Peyer's patch (tissue), 4 donors: ENCODE measurements at regions not wholly inside any gene's neighbourhood (a gene's known extent, or its start where the extent isn't known, plus 50 kb on each side); places are given as distances from the start of the nearest gene placed in this dataset.

ENCODE experiments used
- DNase-seq, 3 donors: peaks; one replicate each; pipeline ENCODE4 v3.0.0-alpha.2; 2017 to 2019
- H3K27ac ChIP-seq, 4 donors: fragments of 200-600 bp; sonication (generic); one replicate each; pipeline ENCODE4 v1.5.1; 2016 to 2019
- H3K27me3 ChIP-seq, 2 donors: fragments of 200-600 bp; sonication (generic); one replicate each; pipeline ENCODE4 v1.5.1; 2019
- H3K36me3 ChIP-seq, 3 donors: fragments of 200-600 bp; sonication (generic); one replicate each; pipeline ENCODE4 v1.5.1; 2016 to 2019
- H3K4me1 ChIP-seq, 4 donors: fragments of 200-600 bp; sonication (generic); one replicate each; pipeline ENCODE4 v1.5.1; 2016 to 2019
- H3K4me3 ChIP-seq, 4 donors: fragments of 200-600 bp; sonication (generic); 1 replicate in 3 of 4; 2 replicates in 1 of 4; pipeline ENCODE4 v1.5.1; 2016 to 2019; ENCODE audit warnings: mild to moderate bottlenecking in 1 of 4
- H3K9me3 ChIP-seq, 4 donors: fragments of 200-600 bp; sonication (generic); one replicate each; pipeline ENCODE4 v1.5.1; 2016 to 2019; ENCODE audit warnings: mild to moderate bottlenecking in 1 of 4
- POLR2A ChIP-seq, 2 donors: fragments of 450-650 bp; IDR thresholded peaks; one replicate each; pipeline ENCODE4 v1.5.1; 2017; ENCODE audit warnings: antibody characterized with exemption in 2 of 2, mild to moderate bottlenecking in 2 of 2, moderate library complexity in 2 of 2
- TF ChIP-seq, protein P1 (sequence below), 6 experiments: fragments of 450-650 bp in 4 of 6; fragments of 200-600 bp in 2 of 6; sonication (generic) in 1 of 6; IDR thresholded peaks; one replicate each; pipeline ENCODE4 v1.5.1; 2017 to 2019; ENCODE audit warnings: antibody characterized with exemption in 6 of 6, mild to moderate bottlenecking in 3 of 6, moderate library complexity in 1 of 6

DNA sequence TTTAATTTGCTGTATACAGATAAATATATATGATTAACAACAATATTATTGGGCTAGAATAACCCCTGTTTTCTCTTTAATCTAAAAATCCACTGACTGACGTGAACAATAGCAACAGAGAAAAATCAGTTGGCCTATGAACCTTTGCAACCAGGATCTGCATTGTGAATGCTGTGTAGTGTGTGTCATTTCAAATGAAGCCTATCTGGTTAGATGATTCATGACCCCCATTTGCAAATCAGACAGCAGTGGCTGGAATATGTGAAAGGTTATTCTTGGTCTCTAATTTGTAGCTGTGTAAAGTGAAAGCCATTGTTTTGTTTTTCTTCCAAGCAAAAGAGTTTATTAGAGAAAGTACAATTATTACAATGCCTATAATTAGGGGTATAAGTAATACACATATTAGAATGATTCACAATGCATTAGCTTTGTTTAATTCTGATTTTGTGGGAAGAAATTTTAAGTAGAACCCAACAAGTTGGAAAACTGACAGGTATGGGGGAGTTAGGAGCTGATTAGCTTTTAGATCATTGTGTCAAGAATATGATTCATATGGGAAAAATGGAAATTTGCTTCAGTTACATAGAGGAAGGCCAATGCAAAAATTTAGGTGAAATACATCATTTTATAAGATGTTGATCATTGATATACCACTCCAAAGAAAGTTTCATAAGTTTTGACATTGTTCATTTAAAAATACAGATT is 1362.2 kb upstream of the TMEFF2 start:
- no peak overlapping the region for H3K27ac ChIP-seq
- no peak overlapping the region for H3K4me3 ChIP-seq
- DNase-seq = no peak
- no peaks in the 10 kb centered on the region for H3K27me3 ChIP-seq
- no peaks in the 10 kb centered on the region for H3K9me3 ChIP-seq
- no peaks in the 10 kb centered on the region for H3K4me1 ChIP-seq
- TF ChIP-seq, protein P1, sequence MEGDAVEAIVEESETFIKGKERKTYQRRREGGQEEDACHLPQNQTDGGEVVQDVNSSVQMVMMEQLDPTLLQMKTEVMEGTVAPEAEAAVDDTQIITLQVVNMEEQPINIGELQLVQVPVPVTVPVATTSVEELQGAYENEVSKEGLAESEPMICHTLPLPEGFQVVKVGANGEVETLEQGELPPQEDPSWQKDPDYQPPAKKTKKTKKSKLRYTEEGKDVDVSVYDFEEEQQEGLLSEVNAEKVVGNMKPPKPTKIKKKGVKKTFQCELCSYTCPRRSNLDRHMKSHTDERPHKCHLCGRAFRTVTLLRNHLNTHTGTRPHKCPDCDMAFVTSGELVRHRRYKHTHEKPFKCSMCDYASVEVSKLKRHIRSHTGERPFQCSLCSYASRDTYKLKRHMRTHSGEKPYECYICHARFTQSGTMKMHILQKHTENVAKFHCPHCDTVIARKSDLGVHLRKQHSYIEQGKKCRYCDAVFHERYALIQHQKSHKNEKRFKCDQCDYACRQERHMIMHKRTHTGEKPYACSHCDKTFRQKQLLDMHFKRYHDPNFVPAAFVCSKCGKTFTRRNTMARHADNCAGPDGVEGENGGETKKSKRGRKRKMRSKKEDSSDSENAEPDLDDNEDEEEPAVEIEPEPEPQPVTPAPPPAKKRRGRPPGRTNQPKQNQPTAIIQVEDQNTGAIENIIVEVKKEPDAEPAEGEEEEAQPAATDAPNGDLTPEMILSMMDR (IDR thresholded peaks at IDR 0.05) = no peak
- no peak for TF ChIP-seq POLR2A (IDR thresholded peaks at IDR 0.05)
- no peaks in the 10 kb centered on the region for H3K36me3 ChIP-seq

DNA sequence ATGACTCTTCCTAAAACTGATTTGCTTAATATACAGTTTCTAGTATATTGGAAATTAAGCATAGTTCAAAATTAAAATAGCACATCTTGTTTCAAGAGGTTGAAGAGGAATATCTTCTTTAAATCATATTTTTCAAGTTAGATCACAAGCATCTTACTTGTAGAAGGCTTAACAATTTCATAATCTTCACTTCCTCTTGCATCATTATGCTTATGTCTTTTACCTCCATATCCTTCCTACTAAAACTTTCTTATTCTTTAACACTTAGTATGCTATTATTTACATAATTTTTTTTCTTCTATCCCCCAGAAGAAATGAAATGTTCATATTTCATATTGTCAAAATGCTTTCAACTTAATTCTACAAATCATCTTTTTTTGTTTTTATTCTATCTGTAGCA is 1354.9 kb upstream of the TMEFF2 start:
- H3K4me3 ChIP-seq = no peak overlapping the region
- H3K27ac ChIP-seq = no peak overlapping the region
- no peak for DNase-seq
- no peaks in the 10 kb centered on the region for H3K27me3 ChIP-seq
- no peaks in the 10 kb centered on the region for H3K9me3 ChIP-seq
- TF ChIP-seq POLR2A (IDR thresholded peaks at IDR 0.05) = no peak
- TF ChIP-seq, protein P1 (IDR thresholded peaks at IDR 0.05) = no peak
- no peaks in the 10 kb centered on the region for H3K36me3 ChIP-seq
- H3K4me1 ChIP-seq = no peaks in the 10 kb centered on the region

DNA sequence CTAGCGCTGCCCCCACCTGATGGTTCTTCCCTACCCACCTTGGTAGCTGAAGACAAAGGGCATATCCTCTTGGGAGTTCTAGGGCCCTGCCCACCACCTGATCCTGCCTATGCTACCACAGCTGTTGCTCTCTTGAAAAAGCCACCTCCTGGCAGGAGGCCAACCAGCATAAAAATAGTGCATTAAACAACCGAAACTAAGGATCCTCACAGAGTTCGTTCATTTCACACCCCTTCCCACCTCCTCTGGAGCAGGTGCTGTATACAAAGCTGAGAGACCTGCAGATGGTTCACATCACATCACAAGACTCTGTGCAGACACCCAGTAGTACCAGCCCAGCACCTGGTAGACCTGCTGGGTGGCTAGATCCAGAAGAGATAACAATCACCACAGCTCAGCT is 1348.0 kb upstream of the TMEFF2 start:
- H3K9me3 ChIP-seq = no peaks in the 10 kb centered on the region
- H3K27ac ChIP-seq = no peak overlapping the region
- no peaks in the 10 kb centered on the region for H3K27me3 ChIP-seq
- H3K4me3 ChIP-seq = no peak overlapping the region
- H3K36me3 ChIP-seq = no peaks in the 10 kb centered on the region
- TF ChIP-seq POLR2A (IDR thresholded peaks at IDR 0.05) = no peak
- TF ChIP-seq, protein P1 (IDR thresholded peaks at IDR 0.05) = no peak
- no peaks in the 10 kb centered on the region for H3K4me1 ChIP-seq
- no peak for DNase-seq

DNA sequence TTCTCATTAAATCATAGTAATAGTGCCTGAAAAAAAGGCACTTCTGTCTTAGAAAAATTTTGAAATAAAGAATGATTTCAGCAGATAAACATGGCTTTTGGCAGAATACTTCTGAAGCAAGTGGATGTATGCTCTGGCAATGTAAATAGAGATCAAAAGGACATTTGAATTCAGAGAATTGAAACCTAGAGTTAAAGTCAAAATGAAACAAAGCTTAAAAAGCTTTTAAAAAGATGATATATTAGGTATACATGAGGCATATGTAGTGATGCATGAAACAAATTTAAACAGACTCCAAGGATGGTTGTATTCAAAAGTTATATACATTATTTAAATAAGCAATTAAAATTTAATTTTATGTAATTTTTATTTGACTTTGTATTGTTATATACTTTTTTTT is 1344.5 kb upstream of the TMEFF2 start:
- TF ChIP-seq, protein P1 (IDR thresholded peaks at IDR 0.05) = no peak
- TF ChIP-seq POLR2A (IDR thresholded peaks at IDR 0.05) = no peak
- no peaks in the 10 kb centered on the region for H3K27me3 ChIP-seq
- no peaks in the 10 kb centered on the region for H3K4me1 ChIP-seq
- no peak overlapping the region for H3K27ac ChIP-seq
- no peaks in the 10 kb centered on the region for H3K36me3 ChIP-seq
- H3K4me3 ChIP-seq = no peak overlapping the region
- no peaks in the 10 kb centered on the region for H3K9me3 ChIP-seq
- no peak for DNase-seq

DNA sequence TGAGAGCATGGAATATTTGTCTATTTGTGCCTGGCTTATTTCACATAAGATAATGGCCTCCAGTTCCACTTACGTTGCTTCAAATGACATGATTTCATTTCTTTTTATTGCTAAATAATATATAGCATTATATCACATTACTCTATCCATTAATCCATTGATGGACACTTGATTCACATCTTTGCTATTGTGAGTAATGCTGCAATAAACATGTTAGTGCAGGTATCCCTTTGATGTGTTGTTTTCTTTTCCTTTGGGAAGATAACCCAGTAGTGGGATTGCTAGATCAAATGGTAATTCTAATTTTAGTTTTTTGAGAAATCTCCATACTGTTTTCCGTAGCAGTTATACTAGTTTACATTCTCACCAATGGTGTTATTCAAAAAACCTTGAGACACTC is 1343.3 kb upstream of the TMEFF2 start:
- DNase-seq = no peak
- H3K4me3 ChIP-seq = no peak overlapping the region
- no peaks in the 10 kb centered on the region for H3K9me3 ChIP-seq
- TF ChIP-seq, protein P1 (IDR thresholded peaks at IDR 0.05) = no peak
- TF ChIP-seq POLR2A (IDR thresholded peaks at IDR 0.05) = no peak
- H3K27me3 ChIP-seq = no peaks in the 10 kb centered on the region
- no peaks in the 10 kb centered on the region for H3K36me3 ChIP-seq
- H3K4me1 ChIP-seq = no peaks in the 10 kb centered on the region
- no peak overlapping the region for H3K27ac ChIP-seq

DNA sequence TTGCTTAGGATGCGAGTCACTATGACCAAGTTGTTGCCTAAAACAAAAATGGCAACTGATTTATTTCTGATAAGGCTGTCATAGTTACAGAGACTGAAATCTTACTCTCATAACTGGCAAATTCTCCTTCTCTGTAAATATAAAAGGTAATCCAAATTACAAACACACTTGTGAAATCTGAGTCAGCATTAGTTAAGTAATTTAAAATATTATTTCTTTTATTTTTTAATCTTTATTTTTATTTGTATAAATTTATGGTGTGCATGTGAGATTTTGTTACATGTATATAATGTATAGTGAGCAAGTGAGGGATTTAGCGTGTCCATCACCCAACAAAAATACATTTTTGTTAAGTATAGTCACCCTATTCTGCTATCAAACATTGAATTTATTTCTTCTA is 1342.8 kb upstream of the TMEFF2 start:
- Histone ChIP-seq H3K36me3 (no peaks in the 10 kb centered on the region), H3K27me3 (no peaks in the 10 kb centered on the region), H3K9me3 (no peaks in the 10 kb centered on the region), H3K4me3 (no peak overlapping the region), H3K27ac (no peak overlapping the region), H3K4me1 (no peaks in the 10 kb centered on the region)
- no peak for TF ChIP-seq POLR2A (IDR thresholded peaks at IDR 0.05)
- TF ChIP-seq, protein P1 (IDR thresholded peaks at IDR 0.05) = no peak
- no peak for DNase-seq
